Endodermal cell (in vitro differentiated cells): ENCODE measurements at regions not wholly inside any gene's neighbourhood (a gene's known extent, or its start where the extent isn't known, plus 50 kb on each side); places are given as distances from the start of the nearest gene placed in this dataset.

Experiments used
- DNase-seq: peaks from one replicate; pipeline ENCODE4 v3.0.0-alpha.2; 2017
- H3K27ac ChIP-seq: 2 replicates; pipeline ENCODE4 v1.5.1; 2013; ENCODE audit warnings: mild to moderate bottlenecking, low read depth, low read length, moderate library complexity
- H3K27me3 ChIP-seq: 2 replicates; pipeline ENCODE4 v1.6.1; 2013; ENCODE audit warnings: mild to moderate bottlenecking, low read length, moderate library complexity; ENCODE audit not compliant: insufficient read depth, control insufficient read depth, poor library complexity, severe bottlenecking
- H3K36me3 ChIP-seq: 2 replicates; pipeline ENCODE4 v1.7.0; 2013; ENCODE audit warnings: mild to moderate bottlenecking, low read length, moderate library complexity; ENCODE audit not compliant: control insufficient read depth, insufficient read depth
- H3K4me1 ChIP-seq: one replicate; pipeline ENCODE4 v1.7.0; 2013; ENCODE audit warnings: low read length; ENCODE audit not compliant: control insufficient read depth, insufficient read depth
- H3K4me3 ChIP-seq: 2 replicates; pipeline ENCODE4 v1.5.1; 2013; ENCODE audit warnings: mild to moderate bottlenecking, low read length, moderate library complexity
- H3K9ac ChIP-seq: 2 replicates; pipeline ENCODE4 v1.6.1; 2013; ENCODE audit warnings: mild to moderate bottlenecking, low read length, moderate library complexity; ENCODE audit not compliant: poor library complexity, severe bottlenecking; ENCODE audit errors: extremely low read depth
- H3K9me3 ChIP-seq: 2 replicates; pipeline ENCODE4 v1.6.1; 2013; ENCODE audit warnings: mild to moderate bottlenecking, low read length, moderate library complexity; ENCODE audit not compliant: control insufficient read depth
- H3K27ac Mint-ChIP-seq: 2 replicates; pipeline ENCODE4 v1.8.0; 2020; ENCODE audit warnings: mixed read lengths
- H3K27me3 Mint-ChIP-seq: 2 replicates; pipeline ENCODE4 v1.8.0; 2021; ENCODE audit warnings: mild to moderate bottlenecking, mixed read lengths; ENCODE audit not compliant: insufficient read depth
- H3K36me3 Mint-ChIP-seq: 2 replicates; pipeline ENCODE4 v1.8.0; 2020; ENCODE audit warnings: low read depth, mixed read lengths
- H3K4me1 Mint-ChIP-seq: 2 replicates; pipeline ENCODE4 v1.8.0; 2020; ENCODE audit warnings: mixed read lengths
- H3K4me3 Mint-ChIP-seq: 2 replicates; pipeline ENCODE4 v1.8.0; 2020; ENCODE audit warnings: mild to moderate bottlenecking, moderate library complexity, mixed read lengths
- H3K9me3 Mint-ChIP-seq: 2 replicates; pipeline ENCODE4 v1.8.0; 2020; ENCODE audit warnings: mild to moderate bottlenecking, mixed read lengths
- CTCF ChIP-seq: fragments of 200-600 bp; sonication (generic); conservative IDR thresholded peaks from 2 replicates; pipeline ENCODE4 v1.5.0; 2021; ENCODE audit warnings: antibody characterized with exemption, mild to moderate bottlenecking
- WGBS, 2 experiments: methylation state at CpG; one replicate each; pipeline versions ENCODE4 v1.1.5 to v1.1.7; 2013; ENCODE audit warnings: missing lambda C conversion rate in 2 of 2, mixed read lengths in 1 of 2; ENCODE audit not compliant: insufficient coverage in 1 of 2, insufficient read length in 1 of 2; 5-methylcytosine and 5-hydroxymethylcytosine counted together

GRCh38 chr4:27245216-27245615 is 384.6 kb downstream of the STIM2 start:
- H3K9me3 ChIP-seq: no peaks in the 10 kb centered on the region
- no peak overlapping the region for H3K9ac ChIP-seq
- DNase-seq: no peak
- no peaks in the 10 kb centered on the region for H3K4me1 ChIP-seq
- Mint-ChIP-seq H3K27ac (no peak overlapping the region), H3K9me3 (peaks cover 5% of the 10 kb centered on the region), H3K36me3 (no peaks in the 10 kb centered on the region), H3K4me1 (no peaks in the 10 kb centered on the region), H3K4me3 (no peak overlapping the region), H3K27me3 (no peaks in the 10 kb centered on the region)
- WGBS, 2 experiments: 100% methylated on average over 1 of the region's 1 CpG; no CpG with 5 or more reads in 1 of the 2 experiments
- no peak for TF ChIP-seq CTCF
- H3K36me3 ChIP-seq: no peaks in the 10 kb centered on the region
- H3K4me3 ChIP-seq: no peak overlapping the region
- no peaks in the 10 kb centered on the region for H3K27me3 ChIP-seq
- H3K27ac ChIP-seq: no peak overlapping the region

- H3K36me3 ChIP-seq: no peaks in the 10 kb centered on the region
- no peaks in the 10 kb centered on the region for H3K27me3 ChIP-seq
- 76 to 93% methylated on average over 2 of the region's 2 CpGs for WGBS, 2 experiments
- H3K9me3 ChIP-seq: no peaks in the 10 kb centered on the region
- H3K4me1 ChIP-seq: no peaks in the 10 kb centered on the region
- Mint-ChIP-seq H3K9me3 (no peaks in the 10 kb centered on the region), H3K4me3 (no peak overlapping the region), H3K4me1 (no peaks in the 10 kb centered on the region), H3K27ac (no peak overlapping the region), H3K27me3 (no peaks in the 10 kb centered on the region), H3K36me3 (no peaks in the 10 kb centered on the region)
- H3K4me3 ChIP-seq: no peak overlapping the region
- no peak for TF ChIP-seq CTCF
- no peak for DNase-seq
- no peak overlapping the region for H3K9ac ChIP-seq
- no peak overlapping the region for H3K27ac ChIP-seq
These were observed 388.2 kb downstream of the STIM2 start for GRCh38 chr4:27248829-27249228.

DNA sequence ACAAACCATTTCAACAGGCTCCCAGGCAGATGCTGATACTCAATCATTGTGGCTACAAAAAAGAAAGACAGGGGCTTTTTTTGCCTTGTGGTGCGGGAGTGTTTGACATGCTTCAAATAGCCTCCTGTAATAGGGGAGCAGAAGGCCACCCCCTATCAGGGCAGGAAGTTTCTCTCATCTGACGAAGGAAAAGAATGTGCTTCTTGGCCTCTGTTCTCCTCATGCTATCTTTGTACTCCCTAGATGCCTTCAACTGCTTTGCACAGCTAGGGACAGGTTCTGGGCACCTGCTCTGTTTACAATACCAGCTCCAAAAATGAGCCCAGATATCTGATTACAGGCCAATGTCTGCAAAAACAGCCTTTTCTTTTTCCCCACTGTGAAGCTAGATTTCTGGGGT is 391.1 kb downstream of the STIM2 start:
- no peak overlapping the region for H3K4me3 Mint-ChIP-seq
- WGBS, 2 experiments: 81 to 83% methylated on average over 1 to 2 of the region's 2 CpGs

More for the DNA sequence above, 391.1 kb downstream of the STIM2 start:
- Mint-ChIP-seq H3K4me1 (no peaks in the 10 kb centered on the region), H3K36me3 (no peaks in the 10 kb centered on the region), H3K27ac (no peak overlapping the region), H3K9me3 (no peaks in the 10 kb centered on the region), H3K27me3 (no peaks in the 10 kb centered on the region)
- TF ChIP-seq CTCF: no peak
- DNase-seq: no peak
- Histone ChIP-seq H3K27ac (no peak overlapping the region), H3K4me3 (no peak overlapping the region), H3K27me3 (no peaks in the 10 kb centered on the region), H3K9ac (no peak overlapping the region), H3K4me1 (no peaks in the 10 kb centered on the region), H3K36me3 (no peaks in the 10 kb centered on the region), H3K9me3 (no peaks in the 10 kb centered on the region)
